ENCODE measurements at regions not wholly inside any gene's neighbourhood (a gene's known extent, or its start where the extent isn't known, plus 50 kb on each side); places are given as distances from the start of the nearest gene placed in this dataset.
"Not testable (repeated sequence)": the region's sequence is repeated elsewhere in the genome, so short reads cannot be mapped to it uniquely, and the experiment has no call there.

GRCh38 chr9:40592406-40592805 lies 536.1 kb downstream of the FOXD4L6 start:
- ATAC-seq; DNase-seq (ENCODE audit: low spot score): not testable (repeated sequence)

- not testable (repeated sequence) for ATAC-seq
- DNase-seq (ENCODE audit: low spot score) = peak; percentile 52
These were observed 536.6 kb downstream of the FOXD4L6 start for GRCh38 chr9:40591915-40592314.

DNA sequence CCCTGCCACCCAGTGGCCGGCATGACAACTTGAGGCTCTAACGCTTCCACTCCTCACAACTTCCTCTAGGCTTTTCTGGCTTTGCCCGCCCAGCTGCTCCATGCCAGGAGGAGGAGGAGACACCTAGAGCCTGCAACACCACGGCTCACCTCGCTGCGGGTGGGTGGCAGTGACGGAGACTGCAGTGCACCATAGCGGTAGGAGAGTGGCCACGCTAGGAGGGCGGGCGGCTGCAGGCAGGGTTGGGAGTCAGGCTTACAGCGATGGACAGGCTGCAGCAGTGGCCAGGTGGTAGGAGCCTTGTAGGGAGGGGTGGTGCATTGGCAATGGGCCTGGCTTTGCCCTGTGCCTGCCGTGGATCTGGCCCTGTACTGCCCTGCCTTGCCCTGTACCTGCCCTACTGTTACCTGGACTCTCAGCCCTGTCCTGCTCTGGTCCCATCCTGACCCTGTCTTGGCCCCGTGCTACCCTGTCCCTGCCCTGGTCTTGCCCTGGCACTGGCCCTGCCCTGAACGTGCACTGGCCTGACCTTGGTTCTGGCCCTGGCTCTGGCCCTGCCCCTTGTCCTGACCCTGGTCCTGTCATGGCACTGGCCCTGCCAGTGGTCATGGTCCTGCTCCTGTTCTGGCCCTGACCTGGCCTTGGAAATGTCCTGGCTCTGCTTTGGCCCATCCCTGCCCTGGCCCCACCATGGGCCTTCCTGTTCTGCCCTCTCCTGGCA lies 540.8 kb downstream of the FOXD4L6 start:
- not testable (repeated sequence) for ATAC-seq
- peak; percentile 59 for DNase-seq (ENCODE audit: low spot score)

GRCh38 chr9:40584039-40584438 lies 544.4 kb downstream of the FOXD4L6 start:
- not testable (repeated sequence) for ATAC-seq; DNase-seq (ENCODE audit: low spot score)

- not testable (repeated sequence) for ATAC-seq; DNase-seq (ENCODE audit: low spot score)
These were observed 545.3 kb downstream of the FOXD4L6 start for GRCh38 chr9:40583230-40583629.

- ATAC-seq; DNase-seq (ENCODE audit: low spot score): not testable (repeated sequence)
These were observed 549.6 kb downstream of the FOXD4L6 start for GRCh38 chr9:40578908-40579307.
